SK-MEL-5 (cell line): ENCODE measurements at regions not wholly inside any gene's neighbourhood (a gene's known extent, or its start where the extent isn't known, plus 50 kb on each side); places are given as distances from the start of the nearest gene placed in this dataset.

Source experiments
- DNase-seq: peaks from one replicate; pipeline ENCODE4 v3.0.0-alpha.2; 2016; ENCODE audit warnings: low read depth, low spot score
- in situ Hi-C: cut with HindIII; loops from 2 replicates; pipeline ENCODE4 v1.10.0; 2016; ENCODE audit warnings: low sequenced_read_pairs, high pct_unique_total_duplicates, low pct_unique_long_range_greater_than_20kb

DNA sequence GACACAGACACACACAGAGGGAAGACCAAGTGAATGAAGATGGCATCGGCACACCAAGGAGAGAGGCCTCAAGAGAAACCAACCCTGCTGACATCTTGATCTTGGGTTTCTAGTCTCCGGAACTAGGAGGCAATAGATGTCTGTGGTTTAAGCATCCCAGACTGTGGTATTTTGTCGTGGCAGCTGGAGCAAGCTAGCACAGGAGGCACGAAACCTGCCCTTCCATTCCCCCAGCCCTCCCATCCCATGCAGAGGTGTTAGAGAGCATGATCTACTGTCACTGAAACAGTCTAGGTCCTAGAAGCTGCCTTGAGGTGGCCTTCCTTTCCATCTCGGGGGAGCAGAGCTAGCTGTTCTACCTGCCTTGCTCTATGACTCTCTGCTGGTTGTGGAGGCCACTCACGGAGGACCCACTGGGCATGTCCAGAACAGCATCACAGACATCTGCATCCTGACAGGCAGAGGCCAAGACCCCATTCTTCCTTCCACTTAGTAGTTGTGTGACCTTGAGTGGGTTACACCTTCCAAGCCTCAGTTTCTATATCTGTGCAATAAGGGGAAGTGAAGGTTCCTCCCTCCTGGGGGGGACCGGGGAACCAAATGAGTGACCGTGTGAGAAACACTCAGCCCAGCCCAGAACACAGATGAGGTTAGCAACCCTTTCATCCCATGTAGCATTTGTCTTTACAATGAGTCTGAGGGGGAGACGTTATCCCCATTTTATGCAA, 134.3 kb upstream of the BOD1 start:
- in situ Hi-C loops = no loop called here
- no peak for DNase-seq

DNA sequence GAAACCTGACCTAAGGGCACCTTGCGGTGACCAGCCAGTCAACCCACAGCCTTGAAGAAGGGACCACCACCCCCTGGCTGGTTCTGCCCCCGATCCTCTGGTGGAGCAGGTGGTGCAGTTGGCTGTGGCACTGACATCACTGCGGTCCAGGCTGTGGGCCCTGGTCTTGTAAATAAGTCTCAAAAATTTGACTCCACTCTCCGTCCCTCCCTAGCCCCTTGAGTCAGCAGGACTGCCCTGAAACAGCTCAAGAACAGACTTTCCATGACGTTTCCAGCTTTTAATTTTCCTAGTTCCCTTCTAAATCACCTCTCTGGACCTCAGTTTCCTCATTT, 134.8 kb upstream of the BOD1 start:
- no peak for DNase-seq
- in situ Hi-C loops = no loop called here

DNA sequence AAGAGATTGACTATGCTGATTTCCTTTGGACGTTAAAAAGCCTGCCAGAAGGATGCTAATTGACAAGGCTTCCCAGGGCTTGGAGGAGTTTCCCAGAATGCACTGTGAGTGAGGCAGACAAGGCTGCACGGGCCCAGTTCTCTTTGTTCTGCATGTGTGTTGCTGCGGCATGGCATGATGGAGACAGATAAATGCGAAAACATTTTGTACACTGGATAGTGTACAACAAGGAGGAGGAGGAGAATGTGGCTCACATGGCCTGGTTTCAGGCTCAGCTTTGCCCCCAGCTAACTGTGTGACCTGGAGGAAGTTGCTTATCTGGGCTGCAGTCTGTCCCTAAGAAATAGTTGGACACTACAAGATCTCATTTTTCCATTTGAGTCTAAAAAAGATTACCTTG, 135.5 kb upstream of the CPEB4 start:
- DNase-seq = no peak
- in situ Hi-C loops = no loop called here

DNA sequence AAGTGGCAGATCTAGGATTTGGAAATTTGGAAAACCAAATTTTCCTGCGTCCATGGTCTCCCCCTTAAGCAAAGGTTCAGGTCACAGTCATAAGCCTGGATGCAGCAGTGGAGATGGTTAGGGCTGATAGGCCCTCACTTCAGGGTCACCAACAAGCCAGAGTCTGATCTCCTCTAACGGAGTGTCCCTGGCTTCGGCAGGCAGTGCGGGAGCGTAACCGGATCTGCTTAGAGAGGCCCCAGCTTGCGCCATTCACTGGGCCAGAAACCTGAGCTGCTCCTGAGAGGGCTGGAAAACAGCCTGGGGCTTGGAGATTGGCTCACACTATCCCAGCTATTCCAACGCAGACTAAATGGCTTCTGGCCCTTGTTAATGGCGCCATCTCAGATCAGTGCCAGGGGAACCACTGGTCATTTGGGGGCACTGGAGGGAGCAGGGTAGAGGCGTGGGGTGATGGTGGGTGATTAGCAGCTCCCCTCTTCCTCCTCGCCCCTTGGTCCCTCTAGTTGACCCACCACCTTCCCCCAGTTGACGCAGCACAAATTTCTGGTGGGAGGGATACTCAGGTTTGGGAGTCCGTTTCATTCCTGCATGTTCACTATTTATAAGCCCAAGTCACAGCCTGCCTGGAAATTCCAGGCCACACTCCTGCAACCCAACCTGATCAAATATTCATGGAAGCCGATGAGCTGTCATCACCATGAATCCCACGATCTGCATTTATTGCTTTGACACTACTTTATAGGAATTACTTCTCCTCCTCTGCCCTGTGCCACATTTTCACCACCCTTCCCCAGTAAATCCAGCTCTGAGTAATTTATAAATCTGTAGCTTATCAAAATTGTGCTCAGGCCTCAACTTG, 134.6 kb upstream of the CPEB4 start:
- DNase-seq = no peak
- in situ Hi-C loops = no loop called here

DNA sequence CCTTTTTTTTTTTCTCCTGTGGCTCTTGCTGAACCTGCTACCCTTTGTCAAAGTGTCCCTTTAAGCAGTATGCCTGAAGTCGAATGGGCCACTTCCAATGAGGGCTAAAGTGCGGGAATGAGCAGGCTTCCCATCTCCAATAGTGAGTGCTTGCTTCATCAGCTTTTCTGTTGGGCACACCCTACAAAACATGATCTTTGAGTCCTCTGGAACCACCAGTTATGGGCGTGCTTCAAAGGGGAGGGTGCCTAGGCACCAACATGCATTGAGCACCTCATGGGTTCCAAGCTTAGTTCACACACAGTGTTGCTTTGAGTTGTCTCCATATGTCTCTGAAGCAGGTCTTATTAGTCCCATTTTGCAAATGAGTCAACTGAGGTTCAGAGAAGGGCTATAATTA, 132.8 kb upstream of the CPEB4 start:
- in situ Hi-C loops = no loop called here
- DNase-seq = no peak

DNA sequence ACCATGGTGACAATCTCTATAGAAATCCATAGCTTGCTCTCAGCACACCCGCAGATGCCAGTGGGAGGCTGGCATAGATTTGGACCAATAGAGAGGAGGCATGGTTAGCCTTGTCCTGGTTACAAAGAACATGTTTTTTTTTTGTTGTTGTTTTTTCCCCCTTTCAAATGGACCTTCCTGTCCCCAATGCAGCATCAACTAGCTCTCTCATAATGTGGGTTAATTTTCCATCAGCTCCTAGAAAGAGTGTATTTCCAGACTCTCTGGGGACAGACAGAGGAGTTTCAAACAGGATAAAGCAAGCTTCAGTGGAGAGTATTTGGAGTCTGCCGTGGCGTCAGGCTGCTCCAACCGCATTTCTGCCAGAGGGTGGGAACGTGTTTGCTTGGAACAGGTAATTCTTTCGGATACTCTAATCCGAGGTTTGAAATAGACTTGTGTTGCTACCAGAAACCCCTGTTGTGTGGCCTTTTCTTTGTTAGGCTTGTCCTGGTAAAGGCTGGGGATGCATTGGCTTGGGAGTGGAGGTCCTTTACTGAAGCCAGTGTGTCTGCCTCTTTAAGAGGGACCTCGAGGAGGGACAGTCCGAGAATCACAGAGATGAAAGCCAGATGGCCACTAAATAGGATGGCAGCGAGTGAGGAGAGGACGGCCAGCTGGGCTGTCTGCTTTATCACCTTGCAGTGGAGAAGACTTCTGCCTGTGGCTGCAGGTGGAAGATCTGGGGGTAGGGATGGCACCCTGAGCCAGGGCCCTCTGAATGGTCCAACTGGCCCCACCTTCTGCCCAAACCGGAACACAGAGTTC, 130.5 kb upstream of the CPEB4 start:
- DNase-seq = no peak
- in situ Hi-C loops = no loop called here

DNA sequence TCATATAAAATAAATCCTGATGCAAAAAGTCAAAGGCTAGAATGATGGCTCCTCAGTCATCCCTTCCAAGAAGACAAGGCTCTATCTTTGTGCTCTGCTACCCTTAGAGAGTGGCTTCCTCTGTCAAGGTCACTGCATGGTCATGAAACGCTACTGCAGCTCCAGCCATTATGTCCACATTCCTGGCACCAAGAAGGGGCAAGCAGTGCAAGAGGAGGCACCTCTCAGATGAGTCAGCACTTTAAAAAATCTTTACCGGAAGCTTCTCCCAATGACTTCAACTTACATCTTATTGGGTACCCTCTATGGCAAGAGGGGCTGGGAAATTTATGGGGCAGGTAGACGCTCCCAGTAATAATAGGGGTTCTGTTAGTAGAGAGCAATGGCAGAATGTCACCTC, 129.5 kb upstream of the CPEB4 start:
- in situ Hi-C loops = no loop called here
- no peak for DNase-seq

DNA sequence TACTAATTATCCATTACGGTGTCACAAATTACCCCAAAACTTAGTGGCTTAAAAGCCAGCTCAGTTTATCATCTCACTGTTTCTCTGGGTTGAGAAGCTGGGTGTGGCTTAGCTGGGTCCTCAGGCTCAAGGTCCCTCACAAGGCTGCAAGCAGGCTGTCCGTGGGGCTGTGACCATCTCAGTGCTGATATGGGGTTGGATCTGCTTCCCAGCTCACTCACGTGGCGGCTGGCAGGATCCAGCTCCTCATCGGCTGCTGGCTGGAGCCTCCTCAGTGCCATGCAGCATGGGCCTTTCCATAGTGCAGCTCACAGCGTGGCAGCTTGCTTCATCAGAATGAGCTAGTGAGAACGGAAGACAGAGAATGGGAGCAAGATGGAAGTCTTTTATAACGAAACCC, 128.5 kb upstream of the CPEB4 start:
- in situ Hi-C loops = no loop called here
- no peak for DNase-seq

DNA sequence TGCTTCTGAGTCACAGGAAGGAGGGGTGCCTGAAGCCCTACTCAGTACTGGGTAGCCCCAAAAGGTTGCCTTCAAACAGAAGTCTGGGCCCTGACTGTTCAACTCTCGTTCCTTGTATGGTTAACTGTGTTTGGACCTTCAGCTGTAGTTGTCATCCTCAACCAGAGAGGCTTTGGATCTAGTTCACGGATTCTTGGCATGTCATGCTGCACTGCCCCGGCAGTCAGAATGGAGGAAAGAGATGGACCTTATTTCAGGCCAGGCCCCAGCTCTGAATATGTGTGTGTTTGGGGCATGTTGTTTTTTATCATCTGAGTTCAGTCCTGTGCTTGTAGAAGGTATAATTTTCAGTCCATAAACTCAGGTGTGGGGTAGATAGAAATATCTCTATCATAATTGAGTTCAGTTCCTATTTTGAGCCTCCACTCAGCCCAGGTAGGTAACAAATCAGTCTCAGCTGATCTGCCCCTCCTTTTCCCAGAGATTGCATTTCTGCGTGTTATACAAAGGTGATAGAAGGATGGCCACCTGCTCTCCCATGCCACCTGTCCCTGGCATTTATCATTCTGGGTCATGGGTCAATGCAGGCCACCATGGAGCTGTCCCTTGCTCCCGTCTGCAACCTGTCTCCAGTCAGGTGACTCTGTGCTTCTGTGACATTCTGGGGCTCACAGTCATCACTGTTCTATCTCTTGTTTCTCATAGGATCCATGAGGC, 127.5 kb upstream of the CPEB4 start:
- in situ Hi-C loops = no loop called here
- DNase-seq = no peak

DNA sequence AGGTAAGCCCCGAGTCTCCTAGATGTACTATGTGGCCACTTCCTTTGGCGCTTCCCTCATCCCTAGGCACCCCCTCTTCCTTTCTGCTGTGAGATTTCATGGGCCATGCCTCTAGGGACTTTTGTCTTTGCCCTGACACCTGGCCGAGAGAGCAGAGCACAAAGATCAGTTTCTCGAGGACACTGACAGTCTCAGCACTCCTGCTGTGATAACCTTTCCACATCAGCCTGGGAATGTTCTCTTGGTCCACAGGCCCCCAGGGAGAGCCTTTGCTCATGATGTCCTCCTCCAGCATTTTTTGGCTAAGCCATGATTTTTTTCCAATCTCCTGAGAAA, 127.0 kb upstream of the CPEB4 start:
- in situ Hi-C loops = no loop called here
- DNase-seq = no peak

DNA sequence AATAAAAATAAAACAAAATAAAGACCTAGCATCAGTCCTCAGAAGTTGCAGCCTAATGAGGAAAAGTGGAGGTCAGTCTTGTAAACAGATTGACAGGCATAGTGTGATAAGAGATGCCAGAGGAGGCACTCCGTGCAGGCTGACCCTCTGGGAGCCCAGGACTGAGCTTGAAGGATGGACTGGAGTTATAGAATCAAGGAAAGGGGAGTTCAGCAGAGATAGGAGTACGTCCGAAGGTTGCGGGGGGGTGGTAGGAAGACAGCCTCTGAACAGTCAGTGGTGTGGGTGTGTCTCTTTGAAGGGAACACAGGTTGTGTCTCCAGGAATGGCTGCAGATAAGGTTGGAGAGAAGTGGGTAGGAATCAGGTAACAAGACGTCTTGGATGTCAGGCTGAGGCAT, 126.1 kb upstream of the CPEB4 start:
- no peak for DNase-seq
- in situ Hi-C loops = no loop called here

DNA sequence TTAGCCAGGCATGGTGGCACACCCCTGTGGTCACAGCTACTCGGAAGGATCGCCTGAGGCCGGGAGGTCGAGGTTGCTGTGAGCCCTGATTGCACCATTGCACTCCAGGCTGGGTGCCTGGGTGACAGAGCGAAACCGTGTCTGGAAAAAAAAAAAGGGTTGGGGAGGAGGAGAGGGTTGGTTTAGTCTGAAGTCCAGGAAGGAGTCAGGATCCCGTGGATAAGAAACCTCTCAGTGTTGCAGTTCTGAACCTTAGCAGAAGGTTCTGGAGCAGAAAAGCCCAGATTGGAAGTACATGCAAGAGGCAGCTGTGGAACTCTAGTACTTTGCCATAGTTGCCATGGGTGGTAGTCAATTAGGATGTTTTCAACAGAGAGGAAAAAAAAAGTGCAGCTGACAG, 125.2 kb upstream of the CPEB4 start:
- in situ Hi-C loops = no loop called here
- no peak for DNase-seq

DNA sequence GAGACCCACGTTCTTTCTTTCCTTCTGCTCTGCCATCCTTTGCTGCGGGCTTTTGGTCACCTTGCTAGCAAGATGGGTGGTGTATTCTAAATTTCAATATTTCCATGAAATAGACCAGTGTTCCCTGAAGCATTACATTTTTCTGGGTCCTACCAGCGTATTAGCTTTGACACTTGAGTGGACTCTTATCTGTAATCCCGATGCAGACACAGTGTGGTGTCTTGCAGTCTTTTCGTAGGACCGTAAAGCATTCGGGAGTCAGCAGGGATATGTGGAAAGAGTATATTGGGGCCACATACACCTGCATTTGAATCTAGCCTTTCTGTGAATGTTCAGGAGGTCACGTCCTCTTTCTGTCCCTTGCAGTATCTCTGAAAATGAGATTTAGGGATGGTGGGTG, 124.7 kb upstream of the CPEB4 start:
- in situ Hi-C loops = no loop called here
- DNase-seq = no peak

DNA sequence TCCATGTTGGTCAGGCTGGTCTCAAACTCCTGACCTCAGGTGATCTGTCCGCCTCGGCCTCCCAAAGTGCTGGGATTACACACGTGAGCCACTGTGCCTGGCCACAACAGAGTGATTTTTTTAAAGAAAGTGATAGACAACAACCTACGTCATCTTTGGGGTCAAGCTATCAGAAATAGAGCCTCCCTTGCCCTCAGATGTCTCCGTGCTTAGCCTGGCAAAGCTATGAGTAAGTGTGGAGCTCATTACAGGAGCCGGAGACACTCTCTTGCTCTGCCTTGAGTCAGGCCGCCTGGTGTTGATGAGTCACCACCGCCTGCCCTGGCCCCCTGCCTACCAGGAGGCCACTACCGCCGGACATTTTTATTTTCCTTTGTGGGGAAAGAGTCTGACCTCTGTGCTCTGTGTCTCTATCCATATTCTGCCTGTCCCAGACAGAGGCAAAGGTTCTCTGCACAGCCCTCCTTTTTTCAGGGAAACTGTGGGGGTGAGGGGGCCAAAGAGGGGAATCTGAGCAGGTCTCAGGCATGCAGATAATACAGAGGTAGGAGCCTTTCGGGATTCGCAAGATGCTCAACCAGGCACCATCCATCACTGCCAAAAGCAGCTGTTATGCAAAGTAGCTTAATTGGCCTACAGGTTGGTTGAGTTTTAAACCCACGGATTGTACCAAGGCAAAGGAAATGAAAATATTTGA, 123.7 kb upstream of the CPEB4 start:
- in situ Hi-C loops = no loop called here
- DNase-seq = peak; percentile 61

DNA sequence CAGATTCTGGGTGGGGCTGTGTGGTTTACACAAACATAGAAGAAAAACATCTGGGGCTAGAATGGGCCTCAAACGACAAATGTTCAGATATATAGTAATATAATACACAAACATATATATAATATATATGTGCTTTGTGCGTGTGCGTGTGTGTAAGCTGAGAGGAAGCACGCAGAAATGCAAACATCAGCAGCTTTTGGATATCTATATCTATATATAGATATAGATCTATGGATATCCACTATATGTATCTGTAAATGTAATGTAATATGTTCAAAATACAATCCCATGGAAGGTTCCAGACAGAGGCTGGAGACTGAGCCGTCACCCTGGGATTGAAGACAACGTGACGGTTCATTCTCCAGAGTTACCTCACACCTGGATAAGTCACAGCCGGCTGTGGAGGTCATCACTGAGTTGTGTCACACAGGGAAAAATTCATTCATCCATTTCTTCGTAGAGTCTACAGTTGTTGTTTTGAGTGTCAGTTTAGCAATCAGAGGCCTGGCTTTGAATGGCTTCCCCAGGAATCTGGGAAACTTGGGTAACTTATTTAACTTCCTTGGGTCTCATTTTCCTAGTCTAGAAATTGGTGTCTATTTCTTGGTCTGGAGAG, 123.0 kb upstream of the CPEB4 start:
- DNase-seq = no peak
- in situ Hi-C loops = no loop called here

DNA sequence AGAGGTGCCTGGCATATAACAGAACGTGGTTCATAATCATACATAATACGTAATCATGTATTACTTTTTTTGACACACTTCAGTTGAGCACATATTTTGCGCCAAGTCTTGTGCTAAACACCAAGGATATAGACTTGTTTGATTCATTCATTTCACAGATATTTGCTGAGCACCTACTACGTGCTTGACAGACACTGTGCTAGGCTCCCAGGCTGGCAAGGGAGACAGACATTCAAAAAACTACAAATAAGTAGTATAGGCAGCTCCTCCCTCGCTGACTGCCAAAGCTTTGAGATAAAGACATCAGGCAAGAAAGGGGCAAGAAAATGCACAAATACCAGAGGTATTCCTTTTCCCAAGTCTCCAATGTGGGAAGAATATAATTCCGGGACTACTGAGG, 122.5 kb upstream of the CPEB4 start:
- in situ Hi-C loops = no loop called here
- DNase-seq = no peak

DNA sequence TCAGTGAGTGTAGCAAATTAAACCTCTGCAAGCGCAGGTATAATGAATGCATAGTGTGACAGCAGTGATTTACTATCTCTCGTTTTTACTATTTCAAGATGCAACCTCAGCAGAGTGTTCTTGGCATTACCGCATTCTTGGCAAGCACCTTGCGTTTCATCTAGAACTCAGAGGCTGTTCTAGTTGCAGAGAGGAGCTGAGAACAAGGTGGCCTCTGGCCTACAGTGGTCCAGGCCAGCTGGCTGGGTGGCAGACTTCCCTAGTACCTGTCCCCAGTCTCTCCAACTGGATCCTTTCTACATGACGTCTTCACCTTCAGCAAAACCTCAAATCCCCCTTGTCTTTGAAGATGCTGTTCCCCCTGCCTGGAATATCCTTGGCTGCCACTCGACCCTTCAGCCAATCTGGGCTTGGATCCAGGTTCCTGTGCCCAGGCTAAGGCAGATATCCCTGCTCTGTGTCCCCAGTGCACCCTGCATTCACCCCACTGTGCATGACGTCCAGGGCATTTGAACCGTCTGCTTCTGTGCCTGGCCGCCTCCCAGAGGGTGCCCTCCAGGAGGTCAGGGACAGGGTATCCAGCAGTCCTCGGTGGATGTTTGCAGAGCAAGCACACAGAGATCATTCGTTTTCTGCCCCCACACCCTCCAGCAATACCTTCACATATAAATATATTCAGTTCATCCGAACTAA, 120.4 kb upstream of the CPEB4 start:
- in situ Hi-C loops = no loop called here
- no peak for DNase-seq
